SK-N-SH treated with all-trans-retinoic acid at 6 μM for 48 hours (cell line): ENCODE measurements at regions not wholly inside any gene's neighbourhood (a gene's known extent, or its start where the extent isn't known, plus 50 kb on each side); places are given as distances from the start of the nearest gene placed in this dataset.

Experiments
- GLIS3 ChIP-seq: fragments of 250-450 bp; sonication (Bioruptor Pico); IDR thresholded peaks from 2 replicates; pipeline ENCODE4 v1.5.0; 2020; ENCODE audit warnings: mild to moderate bottlenecking, moderate library complexity
- PPARA ChIP-seq: fragments of 250-450 bp; sonication (Bioruptor Pico); IDR thresholded peaks from 2 replicates; pipeline ENCODE4 v1.5.0; 2020; ENCODE audit warnings: mild to moderate bottlenecking, borderline replicate concordance
- RARB ChIP-seq: fragments of 250-450 bp; sonication (Bioruptor Pico); IDR thresholded peaks from 2 replicates; pipeline ENCODE4 v1.8.0; 2021; ENCODE audit warnings: mild to moderate bottlenecking, moderate library complexity
- TCF4 ChIP-seq: fragments of 250-450 bp; sonication (Bioruptor Pico); IDR thresholded peaks from 2 replicates; pipeline ENCODE4 v1.8.0; 2021; ENCODE audit warnings: mild to moderate bottlenecking, moderate library complexity, borderline replicate concordance
- TOX ChIP-seq: fragments of 250-450 bp; sonication (Bioruptor Pico); IDR thresholded peaks from 2 replicates; pipeline ENCODE4 v1.8.0; 2021; ENCODE audit warnings: mild to moderate bottlenecking, moderate library complexity, borderline replicate concordance
- ZFP3 ChIP-seq: fragments of 250-450 bp; sonication (Bioruptor Pico); IDR thresholded peaks from 2 replicates; pipeline ENCODE4 v1.5.0; 2020; ENCODE audit warnings: mild to moderate bottlenecking, moderate library complexity
- ZNF565 ChIP-seq: fragments of 450-650 bp; formaldehyde crosslinking; conservative IDR thresholded peaks from 2 replicates; pipeline ENCODE4 v1.5.0; 2020; ENCODE audit warnings: low read depth, mild to moderate bottlenecking, moderate library complexity
- ZNF8 ChIP-seq: fragments of 450-650 bp; formaldehyde crosslinking; IDR thresholded peaks from 2 replicates; pipeline ENCODE4 v1.5.0; 2020; ENCODE audit warnings: mild to moderate bottlenecking, moderate library complexity
- TF ChIP-seq, protein P1 (sequence below): fragments of 250-450 bp; sonication (Bioruptor Pico); IDR thresholded peaks from 2 replicates; pipeline ENCODE4 v1.5.0; 2020; ENCODE audit warnings: mild to moderate bottlenecking, moderate library complexity
- TF ChIP-seq, protein P2 (sequence below): fragments of 250-450 bp; sonication (Bioruptor Pico); IDR thresholded peaks from 2 replicates; pipeline ENCODE4 v1.5.1; 2020; ENCODE audit warnings: low read depth, mild to moderate bottlenecking, moderate library complexity
- TF ChIP-seq, protein P3 (sequence below): fragments of 250-450 bp; sonication (Bioruptor Pico); IDR thresholded peaks from 2 replicates; pipeline ENCODE4 v1.8.0; 2020; ENCODE audit warnings: mild to moderate bottlenecking, moderate library complexity, borderline replicate concordance
- TF ChIP-seq, protein P4 (sequence below): fragments of 250-450 bp; sonication (Bioruptor Pico); IDR thresholded peaks from 2 replicates; pipeline ENCODE4 v1.5.1; 2021; ENCODE audit warnings: mild to moderate bottlenecking, moderate library complexity

DNA sequence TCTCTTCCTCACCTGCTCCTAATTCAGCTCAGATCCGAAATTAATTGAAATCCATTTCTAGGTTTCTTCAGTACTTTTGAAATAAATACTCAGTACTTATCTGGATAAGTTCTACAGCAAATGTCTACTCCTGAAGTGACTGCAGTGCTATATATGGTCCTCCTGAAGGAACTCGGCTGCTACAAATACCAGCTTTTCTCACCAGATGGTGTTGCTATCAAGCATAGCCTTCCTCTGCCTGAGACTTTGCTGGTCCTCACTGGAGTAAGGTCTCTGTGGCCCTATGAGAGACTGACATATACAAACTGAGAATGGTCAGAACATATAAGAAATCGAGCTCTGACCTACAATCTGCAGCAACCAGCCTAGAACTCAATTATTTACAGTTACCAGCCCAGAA, 161.6 kb downstream of the NDFIP2 start:
- TF ChIP-seq ZNF8 (CRISPR knock-in tag): no peak
- no peak for TF ChIP-seq GLIS3 (CRISPR knock-in tag)
- TF ChIP-seq, protein P1, sequence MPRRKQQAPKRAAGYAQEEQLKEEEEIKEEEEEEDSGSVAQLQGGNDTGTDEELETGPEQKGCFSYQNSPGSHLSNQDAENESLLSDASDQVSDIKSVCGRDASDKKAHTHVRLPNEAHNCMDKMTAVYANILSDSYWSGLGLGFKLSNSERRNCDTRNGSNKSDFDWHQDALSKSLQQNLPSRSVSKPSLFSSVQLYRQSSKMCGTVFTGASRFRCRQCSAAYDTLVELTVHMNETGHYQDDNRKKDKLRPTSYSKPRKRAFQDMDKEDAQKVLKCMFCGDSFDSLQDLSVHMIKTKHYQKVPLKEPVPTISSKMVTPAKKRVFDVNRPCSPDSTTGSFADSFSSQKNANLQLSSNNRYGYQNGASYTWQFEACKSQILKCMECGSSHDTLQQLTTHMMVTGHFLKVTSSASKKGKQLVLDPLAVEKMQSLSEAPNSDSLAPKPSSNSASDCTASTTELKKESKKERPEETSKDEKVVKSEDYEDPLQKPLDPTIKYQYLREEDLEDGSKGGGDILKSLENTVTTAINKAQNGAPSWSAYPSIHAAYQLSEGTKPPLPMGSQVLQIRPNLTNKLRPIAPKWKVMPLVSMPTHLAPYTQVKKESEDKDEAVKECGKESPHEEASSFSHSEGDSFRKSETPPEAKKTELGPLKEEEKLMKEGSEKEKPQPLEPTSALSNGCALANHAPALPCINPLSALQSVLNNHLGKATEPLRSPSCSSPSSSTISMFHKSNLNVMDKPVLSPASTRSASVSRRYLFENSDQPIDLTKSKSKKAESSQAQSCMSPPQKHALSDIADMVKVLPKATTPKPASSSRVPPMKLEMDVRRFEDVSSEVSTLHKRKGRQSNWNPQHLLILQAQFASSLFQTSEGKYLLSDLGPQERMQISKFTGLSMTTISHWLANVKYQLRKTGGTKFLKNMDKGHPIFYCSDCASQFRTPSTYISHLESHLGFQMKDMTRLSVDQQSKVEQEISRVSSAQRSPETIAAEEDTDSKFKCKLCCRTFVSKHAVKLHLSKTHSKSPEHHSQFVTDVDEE: no peak
- TF ChIP-seq TOX: no peak
- TF ChIP-seq ZFP3 (CRISPR knock-in tag): no peak
- TF ChIP-seq, protein P2, sequence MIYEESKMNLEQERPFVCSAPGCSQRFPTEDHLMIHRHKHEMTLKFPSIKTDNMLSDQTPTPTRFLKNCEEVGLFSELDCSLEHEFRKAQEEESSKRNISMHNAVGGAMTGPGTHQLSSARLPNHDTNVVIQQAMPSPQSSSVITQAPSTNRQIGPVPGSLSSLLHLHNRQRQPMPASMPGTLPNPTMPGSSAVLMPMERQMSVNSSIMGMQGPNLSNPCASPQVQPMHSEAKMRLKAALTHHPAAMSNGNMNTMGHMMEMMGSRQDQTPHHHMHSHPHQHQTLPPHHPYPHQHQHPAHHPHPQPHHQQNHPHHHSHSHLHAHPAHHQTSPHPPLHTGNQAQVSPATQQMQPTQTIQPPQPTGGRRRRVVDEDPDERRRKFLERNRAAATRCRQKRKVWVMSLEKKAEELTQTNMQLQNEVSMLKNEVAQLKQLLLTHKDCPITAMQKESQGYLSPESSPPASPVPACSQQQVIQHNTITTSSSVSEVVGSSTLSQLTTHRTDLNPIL (CRISPR knock-in tag): no peak
- TF ChIP-seq, protein P3, sequence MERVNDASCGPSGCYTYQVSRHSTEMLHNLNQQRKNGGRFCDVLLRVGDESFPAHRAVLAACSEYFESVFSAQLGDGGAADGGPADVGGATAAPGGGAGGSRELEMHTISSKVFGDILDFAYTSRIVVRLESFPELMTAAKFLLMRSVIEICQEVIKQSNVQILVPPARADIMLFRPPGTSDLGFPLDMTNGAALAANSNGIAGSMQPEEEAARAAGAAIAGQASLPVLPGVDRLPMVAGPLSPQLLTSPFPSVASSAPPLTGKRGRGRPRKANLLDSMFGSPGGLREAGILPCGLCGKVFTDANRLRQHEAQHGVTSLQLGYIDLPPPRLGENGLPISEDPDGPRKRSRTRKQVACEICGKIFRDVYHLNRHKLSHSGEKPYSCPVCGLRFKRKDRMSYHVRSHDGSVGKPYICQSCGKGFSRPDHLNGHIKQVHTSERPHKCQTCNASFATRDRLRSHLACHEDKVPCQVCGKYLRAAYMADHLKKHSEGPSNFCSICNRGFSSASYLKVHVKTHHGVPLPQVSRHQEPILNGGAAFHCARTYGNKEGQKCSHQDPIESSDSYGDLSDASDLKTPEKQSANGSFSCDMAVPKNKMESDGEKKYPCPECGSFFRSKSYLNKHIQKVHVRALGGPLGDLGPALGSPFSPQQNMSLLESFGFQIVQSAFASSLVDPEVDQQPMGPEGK (CRISPR knock-in tag): no peak
- TF ChIP-seq, protein P4, sequence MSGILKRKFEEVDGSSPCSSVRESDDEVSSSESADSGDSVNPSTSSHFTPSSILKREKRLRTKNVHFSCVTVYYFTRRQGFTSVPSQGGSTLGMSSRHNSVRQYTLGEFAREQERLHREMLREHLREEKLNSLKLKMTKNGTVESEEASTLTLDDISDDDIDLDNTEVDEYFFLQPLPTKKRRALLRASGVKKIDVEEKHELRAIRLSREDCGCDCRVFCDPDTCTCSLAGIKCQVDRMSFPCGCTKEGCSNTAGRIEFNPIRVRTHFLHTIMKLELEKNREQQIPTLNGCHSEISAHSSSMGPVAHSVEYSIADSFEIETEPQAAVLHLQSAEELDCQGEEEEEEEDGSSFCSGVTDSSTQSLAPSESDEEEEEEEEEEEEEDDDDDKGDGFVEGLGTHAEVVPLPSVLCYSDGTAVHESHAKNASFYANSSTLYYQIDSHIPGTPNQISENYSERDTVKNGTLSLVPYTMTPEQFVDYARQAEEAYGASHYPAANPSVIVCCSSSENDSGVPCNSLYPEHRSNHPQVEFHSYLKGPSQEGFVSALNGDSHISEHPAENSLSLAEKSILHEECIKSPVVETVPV (CRISPR knock-in tag): no peak
- TF ChIP-seq TCF4 (CRISPR knock-in tag): no peak
- TF ChIP-seq PPARA: no peak
- no peak for TF ChIP-seq RARB (CRISPR knock-in tag)
- no peak for TF ChIP-seq ZNF565 (CRISPR knock-in tag)
